Esophagus muscularis mucosa (tissue), 4 donors: ENCODE measurements at regions not wholly inside any gene's neighbourhood (a gene's known extent, or its start where the extent isn't known, plus 50 kb on each side); places are given as distances from the start of the nearest gene placed in this dataset.

Experiments
- EP300 ChIP-seq: sonication (generic); formaldehyde crosslinking; IDR thresholded peaks from one replicate; pipeline ENCODE4 v1.6.1; 2017; ENCODE audit warnings: antibody characterized with exemption
- POLR2A ChIP-seq: fragments of 450-650 bp; IDR thresholded peaks from one replicate; pipeline ENCODE4 v1.6.1; 2017; ENCODE audit warnings: antibody characterized with exemption, moderate library complexity, mild to moderate bottlenecking, low read depth
- POLR2AphosphoS5 ChIP-seq, 2 donors: sonication (generic); formaldehyde crosslinking; IDR thresholded peaks; one replicate each; pipeline ENCODE4 v1.6.1; 2017; ENCODE audit warnings: antibody characterized with exemption in 2 of 2
- TF ChIP-seq, protein P1 (sequence below), 3 experiments: fragments of 200-600 bp in 2 of 3; fragments of 450-650 bp in 1 of 3; sonication (generic) in 2 of 3; IDR thresholded peaks; one replicate each; pipeline ENCODE4 v1.5.1; 2017 to 2019; ENCODE audit warnings: antibody characterized with exemption in 3 of 3, mild to moderate bottlenecking in 2 of 3, moderate library complexity in 1 of 3

DNA sequence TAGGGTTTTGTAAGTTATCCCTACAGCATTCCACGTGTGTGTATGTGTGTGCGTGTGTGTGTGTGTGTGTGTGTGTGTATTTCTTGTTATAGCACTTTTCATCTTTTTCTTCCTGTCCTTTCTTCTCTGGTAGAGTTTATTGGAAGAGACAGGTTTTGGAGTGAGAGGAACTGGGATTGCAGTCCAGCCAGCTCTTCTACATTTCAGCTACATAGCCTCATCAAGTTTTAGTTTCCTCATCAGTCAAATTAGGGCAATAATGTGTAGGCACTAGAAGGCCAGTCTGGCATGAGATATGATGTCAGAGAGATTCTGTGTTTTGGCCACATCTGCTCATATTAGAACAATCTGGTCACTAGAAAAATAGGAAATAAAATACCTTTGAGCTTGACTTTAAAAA is 1283.5 kb upstream of the TENM4 start:
- TF ChIP-seq POLR2AphosphoS5 (IDR thresholded peaks at IDR 0.05) (no peak), EP300 (no peak), POLR2A (no peak)
- TF ChIP-seq, protein P1, sequence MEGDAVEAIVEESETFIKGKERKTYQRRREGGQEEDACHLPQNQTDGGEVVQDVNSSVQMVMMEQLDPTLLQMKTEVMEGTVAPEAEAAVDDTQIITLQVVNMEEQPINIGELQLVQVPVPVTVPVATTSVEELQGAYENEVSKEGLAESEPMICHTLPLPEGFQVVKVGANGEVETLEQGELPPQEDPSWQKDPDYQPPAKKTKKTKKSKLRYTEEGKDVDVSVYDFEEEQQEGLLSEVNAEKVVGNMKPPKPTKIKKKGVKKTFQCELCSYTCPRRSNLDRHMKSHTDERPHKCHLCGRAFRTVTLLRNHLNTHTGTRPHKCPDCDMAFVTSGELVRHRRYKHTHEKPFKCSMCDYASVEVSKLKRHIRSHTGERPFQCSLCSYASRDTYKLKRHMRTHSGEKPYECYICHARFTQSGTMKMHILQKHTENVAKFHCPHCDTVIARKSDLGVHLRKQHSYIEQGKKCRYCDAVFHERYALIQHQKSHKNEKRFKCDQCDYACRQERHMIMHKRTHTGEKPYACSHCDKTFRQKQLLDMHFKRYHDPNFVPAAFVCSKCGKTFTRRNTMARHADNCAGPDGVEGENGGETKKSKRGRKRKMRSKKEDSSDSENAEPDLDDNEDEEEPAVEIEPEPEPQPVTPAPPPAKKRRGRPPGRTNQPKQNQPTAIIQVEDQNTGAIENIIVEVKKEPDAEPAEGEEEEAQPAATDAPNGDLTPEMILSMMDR (IDR thresholded peaks at IDR 0.05) = no peak
